ENCODE measurements at regions not wholly inside any gene's neighbourhood (a gene's known extent, or its start where the extent isn't known, plus 50 kb on each side); places are given as distances from the start of the nearest gene placed in this dataset.
"Not testable (repeated sequence)": the region's sequence is repeated elsewhere in the genome, so short reads cannot be mapped to it uniquely, and the experiment has no call there.

GRCh38 chr2:7146151-7146550 lies 228.9 kb downstream of the RNF144A start:
- DNase-seq (ENCODE audit: low spot score) = no peak

GRCh38 chr2:7154656-7155055 lies 237.4 kb downstream of the RNF144A start:
- DNase-seq (ENCODE audit: low spot score) = no peak

GRCh38 chr2:7161501-7161900 lies 244.3 kb downstream of the RNF144A start:
- DNase-seq (ENCODE audit: low spot score) = no peak

- DNase-seq (ENCODE audit: low spot score) = no peak
These were observed 248.5 kb downstream of the RNF144A start for GRCh38 chr2:7165736-7166135.

- DNase-seq (ENCODE audit: low spot score) = no peak
These were observed 250.7 kb downstream of the RNF144A start for GRCh38 chr2:7167801-7168411.

GRCh38 chr2:7169593-7169992 lies 252.4 kb downstream of the RNF144A start:
- DNase-seq (ENCODE audit: low spot score) = no peak

- not testable (repeated sequence) for DNase-seq (ENCODE audit: low spot score)
These were observed 261.8 kb downstream of the RNF144A start for GRCh38 chr2:7178996-7179395.

GRCh38 chr2:7180638-7181370 lies 263.6 kb downstream of the RNF144A start:
- no peak for DNase-seq (ENCODE audit: low spot score)

- DNase-seq (ENCODE audit: low spot score) = no peak
These were observed 265.3 kb downstream of the RNF144A start for GRCh38 chr2:7182525-7182924.

- no peak for DNase-seq (ENCODE audit: low spot score)
These were observed 271.9 kb downstream of the RNF144A start for GRCh38 chr2:7189106-7189505.

GRCh38 chr2:7190587-7191324 lies 273.5 kb downstream of the RNF144A start:
- no peak for DNase-seq (ENCODE audit: low spot score)

GRCh38 chr2:7191932-7192331 lies 274.7 kb downstream of the RNF144A start:
- no peak for DNase-seq (ENCODE audit: low spot score)

- DNase-seq (ENCODE audit: low spot score) = no peak
These were observed 276.2 kb downstream of the RNF144A start for GRCh38 chr2:7193457-7193856.

- DNase-seq (ENCODE audit: low spot score) = no peak
These were observed 277.7 kb downstream of the RNF144A start for GRCh38 chr2:7194950-7195349.

- no peak for DNase-seq (ENCODE audit: low spot score)
These were observed 279.7 kb downstream of the RNF144A start for GRCh38 chr2:7196883-7197282.

GRCh38 chr2:7201851-7202250 lies 284.6 kb downstream of the RNF144A start:
- no peak for DNase-seq (ENCODE audit: low spot score)

- DNase-seq (ENCODE audit: low spot score) = peak; percentile 58
These were observed 285.9 kb downstream of the RNF144A start for GRCh38 chr2:7203056-7203467.

- no peak for DNase-seq (ENCODE audit: low spot score)
These were observed 288.1 kb downstream of the RNF144A start for GRCh38 chr2:7205151-7205830.

GRCh38 chr2:7206111-7206810 lies 289.0 kb downstream of the RNF144A start:
- DNase-seq (ENCODE audit: low spot score) = no peak

- DNase-seq (ENCODE audit: low spot score) = no peak
These were observed 290.4 kb downstream of the RNF144A start for GRCh38 chr2:7207631-7208030.

- DNase-seq (ENCODE audit: low spot score) = no peak
These were observed 292.7 kb downstream of the RNF144A start for GRCh38 chr2:7209757-7210555.

All from D341Med (cell line).